HEK293T (cell line): ENCODE measurements at regions not wholly inside any gene's neighbourhood (a gene's known extent, or its start where the extent isn't known, plus 50 kb on each side); places are given as distances from the start of the nearest gene placed in this dataset.

ENCODE experiments used
- BHLHE40 ChIP-seq: fragments of 450-650 bp; IDR thresholded peaks from 2 replicates; pipeline ENCODE4 v1.6.1; 2016; ENCODE audit warnings: mild to moderate bottlenecking, moderate library complexity, borderline replicate concordance
- CTBP1 ChIP-seq: fragments of 450-650 bp; IDR thresholded peaks from 2 replicates; pipeline ENCODE4 v1.6.1; 2016; ENCODE audit warnings: borderline replicate concordance
- ELF4 ChIP-seq: fragments of 450-650 bp; IDR thresholded peaks from 2 replicates; pipeline ENCODE4 v1.6.1; 2017; ENCODE audit warnings: antibody characterized with exemption
- FOXA1 ChIP-seq: fragments of 450-650 bp; IDR thresholded peaks from 2 replicates; pipeline ENCODE4 v1.6.1; 2016; ENCODE audit warnings: mild to moderate bottlenecking
- FOXM1 ChIP-seq: fragments of 450-650 bp; IDR thresholded peaks from 2 replicates; pipeline ENCODE4 v1.6.1; 2017; ENCODE audit warnings: mild to moderate bottlenecking, borderline replicate concordance
- LEF1 ChIP-seq: fragments of 450-650 bp; IDR thresholded peaks from 2 replicates; pipeline ENCODE4 v1.6.1; 2017; ENCODE audit warnings: mild to moderate bottlenecking, borderline replicate concordance
- NFRKB ChIP-seq: fragments of 450-650 bp; IDR thresholded peaks from 2 replicates; pipeline ENCODE4 v1.6.1; 2016; ENCODE audit warnings: mild to moderate bottlenecking, moderate library complexity
- PKNOX1 ChIP-seq: fragments of 450-650 bp; IDR thresholded peaks from 2 replicates; pipeline ENCODE4 v1.6.1; 2016
- SUZ12 ChIP-seq: fragments of 450-650 bp; IDR thresholded peaks from 2 replicates; pipeline ENCODE4 v1.6.1; 2016; ENCODE audit warnings: mild to moderate bottlenecking
- ZNF384 ChIP-seq: fragments of 450-650 bp; IDR thresholded peaks from 2 replicates; pipeline ENCODE4 v1.6.1; 2016

GRCh38 chr2:18674309-18674708 lies 84.9 kb upstream of the NT5C1B start:
- TF ChIP-seq CTBP1, result no peak
- no peak for TF ChIP-seq FOXM1
- no peak for TF ChIP-seq PKNOX1
- TF ChIP-seq SUZ12, result no peak
- TF ChIP-seq ZNF384, result no peak
- TF ChIP-seq BHLHE40, result no peak
- TF ChIP-seq FOXA1, result no peak
- no peak for TF ChIP-seq LEF1
- no peak for TF ChIP-seq ELF4
- no peak for TF ChIP-seq NFRKB
